ENCODE measurements at regions not wholly inside any gene's neighbourhood (a gene's known extent, or its start where the extent isn't known, plus 50 kb on each side); places are given as distances from the start of the nearest gene placed in this dataset.

DNA sequence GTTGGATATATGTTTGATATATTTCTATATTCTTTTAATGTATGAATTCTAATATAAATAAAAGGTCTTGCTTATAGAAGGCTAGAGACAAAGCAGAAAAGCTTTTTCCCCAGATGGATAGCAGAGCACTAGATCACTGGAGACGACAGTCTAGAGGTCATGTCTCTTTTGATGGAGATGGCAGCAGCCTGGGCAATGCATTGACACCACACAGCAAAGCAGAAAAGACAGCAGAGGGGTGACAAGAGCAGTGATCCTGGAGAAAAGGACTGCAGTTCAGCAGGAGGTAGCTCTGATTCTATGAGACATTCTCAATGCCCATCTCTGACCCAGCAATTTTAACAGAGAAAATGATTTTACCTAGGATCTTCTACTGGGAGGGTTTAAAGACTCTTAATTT, 210.6 kb downstream of the DTHD1 start:
- Histone ChIP-seq H3K9me3 (no peaks in the 10 kb centered on the region), H3K4me3 (no peak overlapping the region), H3K4me1 (no peaks in the 10 kb centered on the region), H3K36me3 (no peaks in the 10 kb centered on the region), H3K27ac (no peak overlapping the region), H3K27me3 (no peaks in the 10 kb centered on the region)
- TF ChIP-seq, protein P1, sequence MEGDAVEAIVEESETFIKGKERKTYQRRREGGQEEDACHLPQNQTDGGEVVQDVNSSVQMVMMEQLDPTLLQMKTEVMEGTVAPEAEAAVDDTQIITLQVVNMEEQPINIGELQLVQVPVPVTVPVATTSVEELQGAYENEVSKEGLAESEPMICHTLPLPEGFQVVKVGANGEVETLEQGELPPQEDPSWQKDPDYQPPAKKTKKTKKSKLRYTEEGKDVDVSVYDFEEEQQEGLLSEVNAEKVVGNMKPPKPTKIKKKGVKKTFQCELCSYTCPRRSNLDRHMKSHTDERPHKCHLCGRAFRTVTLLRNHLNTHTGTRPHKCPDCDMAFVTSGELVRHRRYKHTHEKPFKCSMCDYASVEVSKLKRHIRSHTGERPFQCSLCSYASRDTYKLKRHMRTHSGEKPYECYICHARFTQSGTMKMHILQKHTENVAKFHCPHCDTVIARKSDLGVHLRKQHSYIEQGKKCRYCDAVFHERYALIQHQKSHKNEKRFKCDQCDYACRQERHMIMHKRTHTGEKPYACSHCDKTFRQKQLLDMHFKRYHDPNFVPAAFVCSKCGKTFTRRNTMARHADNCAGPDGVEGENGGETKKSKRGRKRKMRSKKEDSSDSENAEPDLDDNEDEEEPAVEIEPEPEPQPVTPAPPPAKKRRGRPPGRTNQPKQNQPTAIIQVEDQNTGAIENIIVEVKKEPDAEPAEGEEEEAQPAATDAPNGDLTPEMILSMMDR (IDR thresholded peaks at IDR 0.05) = no peak
- TF ChIP-seq POLR2A (IDR thresholded peaks at IDR 0.05) = no peak
- TF ChIP-seq POLR2AphosphoS5 (IDR thresholded peaks at IDR 0.05; ENCODE audit: insufficient read depth in 1 of 2, low read depth in 1 of 2) = no peak
- DNase-seq (ENCODE audit: extremely low spot score in 2 of 2) = no peak
- intact Hi-C loops (cut with DNase I) = no loop called here

DNA sequence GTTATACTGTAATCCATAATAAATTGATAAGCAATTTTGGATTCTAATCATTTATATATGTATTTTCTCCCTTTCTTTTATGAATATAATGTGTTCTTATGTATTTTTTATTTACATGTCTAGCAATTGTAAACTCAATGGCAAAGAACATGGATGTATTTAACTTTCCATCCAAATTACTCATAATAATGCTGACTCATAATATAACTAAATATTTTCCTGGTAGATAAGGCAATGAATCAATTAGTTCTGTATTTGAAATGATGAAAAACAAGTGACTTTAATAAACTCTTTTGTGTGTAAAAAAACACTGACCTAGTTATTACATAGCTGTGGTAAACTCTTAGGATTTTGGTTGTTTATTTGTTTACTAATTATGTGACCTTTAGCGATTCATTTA, 211.2 kb downstream of the DTHD1 start:
- Histone ChIP-seq H3K27ac (no peak overlapping the region), H3K4me1 (no peaks in the 10 kb centered on the region), H3K9me3 (no peaks in the 10 kb centered on the region), H3K4me3 (no peak overlapping the region), H3K36me3 (no peaks in the 10 kb centered on the region), H3K27me3 (no peaks in the 10 kb centered on the region)
- intact Hi-C loops (cut with DNase I) = no loop called here
- no peak for DNase-seq (ENCODE audit: extremely low spot score in 2 of 2)
- TF ChIP-seq POLR2AphosphoS5 (IDR thresholded peaks at IDR 0.05; ENCODE audit: insufficient read depth in 1 of 2, low read depth in 1 of 2) (no peak), POLR2A (IDR thresholded peaks at IDR 0.05) (no peak)
- TF ChIP-seq, protein P1 (IDR thresholded peaks at IDR 0.05) = no peak

DNA sequence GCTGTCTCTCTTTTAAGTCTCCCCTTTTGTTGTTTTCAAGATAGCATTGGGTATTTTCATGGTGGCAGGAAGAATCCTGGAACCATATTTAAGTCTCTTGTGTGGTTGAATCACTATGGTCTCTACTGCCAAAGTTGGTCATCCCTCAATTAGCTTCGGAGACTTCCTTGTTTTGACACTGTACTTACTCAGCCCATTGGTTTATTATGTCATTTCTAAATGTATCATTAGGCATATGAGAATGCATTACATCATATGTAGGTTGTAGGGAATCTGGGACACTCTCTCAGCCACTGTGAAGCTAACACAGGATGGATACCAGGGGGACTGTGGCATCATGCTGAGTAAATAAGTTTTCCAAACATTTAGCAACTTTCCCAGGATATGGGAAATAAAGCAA, 211.8 kb downstream of the DTHD1 start:
- Histone ChIP-seq H3K9me3 (no peaks in the 10 kb centered on the region), H3K36me3 (no peaks in the 10 kb centered on the region), H3K27ac (no peak overlapping the region), H3K4me3 (no peak overlapping the region), H3K27me3 (no peaks in the 10 kb centered on the region), H3K4me1 (no peaks in the 10 kb centered on the region)
- DNase-seq (ENCODE audit: extremely low spot score in 2 of 2) = no peak
- intact Hi-C loops (cut with DNase I) = no loop called here
- TF ChIP-seq POLR2AphosphoS5 (IDR thresholded peaks at IDR 0.05; ENCODE audit: insufficient read depth in 1 of 2, low read depth in 1 of 2) = no peak
- TF ChIP-seq, protein P1 (IDR thresholded peaks at IDR 0.05) = no peak
- TF ChIP-seq POLR2A (IDR thresholded peaks at IDR 0.05) = no peak

DNA sequence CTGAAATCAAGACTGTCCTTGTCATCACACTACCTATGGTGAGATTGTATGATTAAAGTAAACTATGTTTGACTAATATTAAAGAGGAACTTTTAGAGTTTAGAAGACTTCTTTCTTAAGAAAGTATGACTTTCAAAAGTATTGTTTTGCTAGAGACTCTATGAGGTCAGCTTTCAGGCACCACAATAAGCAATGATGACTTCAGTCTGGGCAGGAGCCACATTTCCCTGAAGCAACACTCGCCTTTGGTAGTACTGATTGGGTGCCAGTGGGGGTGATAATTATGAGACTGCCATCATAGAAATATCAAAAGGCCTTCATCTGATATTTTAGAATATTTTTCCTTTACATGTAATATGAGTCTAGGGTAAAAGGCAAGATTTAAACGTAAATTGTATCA, 212.6 kb downstream of the DTHD1 start:
- no peaks in the 10 kb centered on the region for H3K27me3 ChIP-seq
- TF ChIP-seq, protein P1 (IDR thresholded peaks at IDR 0.05) = no peak
- H3K36me3 ChIP-seq = no peaks in the 10 kb centered on the region
- H3K27ac ChIP-seq = no peak overlapping the region
- H3K4me3 ChIP-seq = no peak overlapping the region
- no peak for DNase-seq (ENCODE audit: extremely low spot score in 2 of 2)
- no peaks in the 10 kb centered on the region for H3K4me1 ChIP-seq
- intact Hi-C loops (cut with DNase I) = no loop called here
- no peaks in the 10 kb centered on the region for H3K9me3 ChIP-seq

DNA sequence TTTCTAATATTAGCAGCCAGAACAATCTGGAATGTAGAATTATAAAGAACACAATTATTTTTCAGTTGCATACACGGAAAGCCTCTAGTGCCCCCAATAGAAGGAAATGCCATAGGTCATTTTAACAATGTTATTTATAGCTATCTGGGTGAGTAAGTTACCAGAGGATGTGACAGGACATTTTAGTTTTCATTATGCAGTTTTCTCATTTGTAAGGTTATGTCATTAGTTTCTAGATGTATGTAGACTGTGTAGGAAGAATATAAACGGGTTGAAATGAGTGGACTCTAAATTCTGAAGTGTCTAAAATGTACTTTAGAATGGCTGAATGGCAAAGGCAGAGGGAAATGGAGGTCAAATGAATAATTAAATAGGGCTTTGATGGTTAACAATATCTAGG, 213.3 kb downstream of the DTHD1 start:
- H3K4me3 ChIP-seq = no peak overlapping the region
- no peaks in the 10 kb centered on the region for H3K9me3 ChIP-seq
- TF ChIP-seq POLR2A (IDR thresholded peaks at IDR 0.05) (no peak), POLR2AphosphoS5 (IDR thresholded peaks at IDR 0.05; ENCODE audit: insufficient read depth in 1 of 2, low read depth in 1 of 2) (no peak)
- TF ChIP-seq, protein P1 (IDR thresholded peaks at IDR 0.05) = no peak
- intact Hi-C loops (cut with DNase I) = no loop called here
- no peaks in the 10 kb centered on the region for H3K4me1 ChIP-seq
- H3K27ac ChIP-seq = no peak overlapping the region
- H3K27me3 ChIP-seq = no peaks in the 10 kb centered on the region
- no peaks in the 10 kb centered on the region for H3K36me3 ChIP-seq
- no peak for DNase-seq (ENCODE audit: extremely low spot score in 2 of 2)
